Jurkat, Clone E6-1 (cell line): ENCODE measurements at regions not wholly inside any gene's neighbourhood (a gene's known extent, or its start where the extent isn't known, plus 50 kb on each side); places are given as distances from the start of the nearest gene placed in this dataset.
"Not testable (repeated sequence)": the region's sequence is repeated elsewhere in the genome, so short reads cannot be mapped to it uniquely, and the experiment has no call there.

Experiments
- DNase-seq: peaks from one replicate; pipeline ENCODE4 v3.0.0-alpha.2; 2011; ENCODE audit warnings: low read depth, low spot score
- H3K4me3 ChIP-seq: 2 replicates; pipeline ENCODE4 v1.5.1; 2011; ENCODE audit warnings: mild to moderate bottlenecking, low read length, control low read depth, moderate library complexity

GRCh38 chr22:33221568-33221967 lies 163.4 kb upstream of the SYN3 start:
- H3K4me3 ChIP-seq: no peak overlapping the region
- no peak for DNase-seq

- DNase-seq: no peak
- no peak overlapping the region for H3K4me3 ChIP-seq
Observed at GRCh38 chr22:33220476-33221080, 162.4 kb upstream of the SYN3 start.

GRCh38 chr22:33219648-33220384 lies 161.6 kb upstream of the SYN3 start:
- no peak overlapping the region for H3K4me3 ChIP-seq
- DNase-seq: no peak

- no peak for DNase-seq
- H3K4me3 ChIP-seq: no peak overlapping the region
Observed at GRCh38 chr22:33213383-33214075, 155.3 kb upstream of the SYN3 start.

GRCh38 chr22:33209930-33210784 lies 152.0 kb upstream of the SYN3 start:
- peak; percentile 31 for DNase-seq
- no peak overlapping the region for H3K4me3 ChIP-seq

- no peak for DNase-seq
- H3K4me3 ChIP-seq: no peak overlapping the region
Observed at GRCh38 chr22:33204408-33204807, 146.2 kb upstream of the SYN3 start.

- DNase-seq: no peak
Observed at GRCh38 chr22:33202455-33202854, 144.3 kb upstream of the SYN3 start.

GRCh38 chr22:33194529-33195077 lies 136.4 kb upstream of the SYN3 start:
- DNase-seq: no peak
- no peak overlapping the region for H3K4me3 ChIP-seq

More at GRCh38 chr22:33202455-33202854, 144.3 kb upstream of the SYN3 start:
- H3K4me3 ChIP-seq: no peak overlapping the region

GRCh38 chr22:33192156-33192555 lies 134.0 kb upstream of the SYN3 start:
- DNase-seq: no peak
- no peak overlapping the region for H3K4me3 ChIP-seq

GRCh38 chr22:33188326-33188725 lies 130.1 kb upstream of the SYN3 start:
- no peak for DNase-seq
- H3K4me3 ChIP-seq: no peak overlapping the region

- H3K4me3 ChIP-seq: no peak overlapping the region
- DNase-seq: no peak
Observed at GRCh38 chr22:33186816-33187215, 128.6 kb upstream of the SYN3 start.

GRCh38 chr22:33180356-33180755 lies 122.2 kb upstream of the SYN3 start:
- H3K4me3 ChIP-seq: no peak overlapping the region
- no peak for DNase-seq

GRCh38 chr22:33167998-33168790 lies 110.0 kb upstream of the SYN3 start:
- no peak overlapping the region for H3K4me3 ChIP-seq
- DNase-seq: no peak

GRCh38 chr22:33166206-33166605 lies 108.0 kb upstream of the SYN3 start:
- DNase-seq: peak; percentile 46
- H3K4me3 ChIP-seq: no peak overlapping the region

GRCh38 chr22:33163815-33164214 lies 105.6 kb upstream of the SYN3 start:
- H3K4me3 ChIP-seq: no peak overlapping the region
- DNase-seq: no peak

GRCh38 chr22:33162196-33162595 lies 104.0 kb upstream of the SYN3 start:
- DNase-seq: no peak

GRCh38 chr22:33160525-33160924 lies 102.3 kb upstream of the SYN3 start:
- H3K4me3 ChIP-seq: no peak overlapping the region
- DNase-seq: no peak

More at GRCh38 chr22:33162196-33162595, 104.0 kb upstream of the SYN3 start:
- H3K4me3 ChIP-seq: no peak overlapping the region

GRCh38 chr22:33154967-33155366 lies 96.8 kb upstream of the SYN3 start:
- not testable (repeated sequence) for H3K4me3 ChIP-seq, DNase-seq
